RWPE2 (cell line): ENCODE measurements at regions not wholly inside any gene's neighbourhood (a gene's known extent, or its start where the extent isn't known, plus 50 kb on each side); places are given as distances from the start of the nearest gene placed in this dataset.

Source experiments
- ATAC-seq: fragments of 200-7000 bp; cut with Tn5 transposase; 3 replicates; pipeline ENCODE4 v1.9.1; 2021; ENCODE audit warnings: low read depth
- DNase-seq: peaks from one replicate; pipeline ENCODE4 v3.0.0-alpha.2; 2020; ENCODE audit warnings: low spot score
- H3K27ac ChIP-seq: fragments of 450-650 bp; 2 replicates; pipeline ENCODE4 v1.5.1; 2017; ENCODE audit warnings: mild to moderate bottlenecking; ENCODE audit not compliant: poor library complexity, severe bottlenecking
- H3K27me3 ChIP-seq: fragments of 250-450 bp; sonication (Bioruptor Pico); 2 replicates; pipeline ENCODE4 v1.5.1; 2021; ENCODE audit warnings: mild to moderate bottlenecking, moderate library complexity; ENCODE audit not compliant: insufficient read depth, poor library complexity, severe bottlenecking
- H3K36me3 ChIP-seq: fragments of 250-450 bp; sonication (Bioruptor Pico); 2 replicates; pipeline ENCODE4 v1.5.1; 2020; ENCODE audit warnings: low read depth, mild to moderate bottlenecking, moderate library complexity
- H3K4me1 ChIP-seq: fragments of 250-450 bp; sonication (Bioruptor Pico); 2 replicates; pipeline ENCODE4 v1.5.1; 2021; ENCODE audit warnings: mild to moderate bottlenecking, moderate library complexity; ENCODE audit not compliant: insufficient read depth, poor library complexity, severe bottlenecking
- H3K4me3 ChIP-seq: fragments of 250-450 bp; sonication (Bioruptor Pico); 2 replicates; pipeline ENCODE4 v1.5.1; 2021; ENCODE audit warnings: mild to moderate bottlenecking, moderate library complexity; ENCODE audit not compliant: severe bottlenecking
- H3K9me3 ChIP-seq: fragments of 250-450 bp; sonication (Bioruptor Pico); 2 replicates; pipeline ENCODE4 v1.5.1; 2021; ENCODE audit warnings: mild to moderate bottlenecking, moderate library complexity; ENCODE audit not compliant: severe bottlenecking
- TF ChIP-seq, protein P1 (sequence below): fragments of 450-650 bp; IDR thresholded peaks from one replicate; pipeline ENCODE4 v1.5.1; 2017; ENCODE audit warnings: mild to moderate bottlenecking, moderate library complexity; ENCODE audit not compliant: poor library complexity, severe bottlenecking

DNA sequence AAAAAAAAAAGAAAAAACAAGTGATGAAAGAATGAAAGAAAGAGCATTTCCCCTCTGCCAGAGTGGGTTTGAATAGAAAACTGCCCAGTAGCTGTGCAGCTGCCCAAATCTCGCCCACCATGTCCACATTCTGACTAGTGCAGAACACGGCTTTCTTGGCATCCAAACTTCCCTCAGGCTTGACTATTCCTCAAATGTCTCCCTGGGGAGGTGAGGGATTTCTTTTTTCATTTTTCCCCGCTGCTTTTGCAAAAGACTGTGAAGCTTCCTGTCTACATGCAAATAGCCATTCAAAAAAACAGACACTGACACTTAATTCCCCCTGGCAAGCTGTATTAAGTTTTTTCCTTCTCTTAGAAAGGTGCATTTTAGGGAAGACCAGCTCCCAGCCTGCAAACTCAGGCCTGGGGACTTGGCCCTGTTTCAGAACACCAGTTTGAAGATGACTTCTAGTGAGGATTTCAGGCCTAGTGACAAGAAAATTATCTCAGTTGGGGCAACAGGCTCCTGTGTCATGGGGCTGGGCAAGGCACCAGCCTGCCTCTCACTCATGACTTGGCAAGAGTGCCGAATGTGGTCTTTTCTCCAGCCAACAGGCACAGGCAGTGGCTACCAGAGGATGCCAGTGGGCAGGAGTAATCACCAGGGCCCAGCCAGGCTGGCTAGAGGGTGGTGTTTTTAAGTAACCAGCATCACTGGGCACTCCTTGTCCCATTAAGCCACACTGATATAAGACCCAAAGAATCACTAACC is 178.1 kb upstream of the NFIA start:
- Histone ChIP-seq H3K4me1 (no peaks in the 10 kb centered on the region), H3K27ac (no peak overlapping the region), H3K4me3 (no peak overlapping the region), H3K36me3 (no peaks in the 10 kb centered on the region), H3K27me3 (no peaks in the 10 kb centered on the region), H3K9me3 (no peaks in the 10 kb centered on the region)
- DNase-seq (no peak), ATAC-seq (no peak)
- TF ChIP-seq, protein P1, sequence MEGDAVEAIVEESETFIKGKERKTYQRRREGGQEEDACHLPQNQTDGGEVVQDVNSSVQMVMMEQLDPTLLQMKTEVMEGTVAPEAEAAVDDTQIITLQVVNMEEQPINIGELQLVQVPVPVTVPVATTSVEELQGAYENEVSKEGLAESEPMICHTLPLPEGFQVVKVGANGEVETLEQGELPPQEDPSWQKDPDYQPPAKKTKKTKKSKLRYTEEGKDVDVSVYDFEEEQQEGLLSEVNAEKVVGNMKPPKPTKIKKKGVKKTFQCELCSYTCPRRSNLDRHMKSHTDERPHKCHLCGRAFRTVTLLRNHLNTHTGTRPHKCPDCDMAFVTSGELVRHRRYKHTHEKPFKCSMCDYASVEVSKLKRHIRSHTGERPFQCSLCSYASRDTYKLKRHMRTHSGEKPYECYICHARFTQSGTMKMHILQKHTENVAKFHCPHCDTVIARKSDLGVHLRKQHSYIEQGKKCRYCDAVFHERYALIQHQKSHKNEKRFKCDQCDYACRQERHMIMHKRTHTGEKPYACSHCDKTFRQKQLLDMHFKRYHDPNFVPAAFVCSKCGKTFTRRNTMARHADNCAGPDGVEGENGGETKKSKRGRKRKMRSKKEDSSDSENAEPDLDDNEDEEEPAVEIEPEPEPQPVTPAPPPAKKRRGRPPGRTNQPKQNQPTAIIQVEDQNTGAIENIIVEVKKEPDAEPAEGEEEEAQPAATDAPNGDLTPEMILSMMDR: no peak

DNA sequence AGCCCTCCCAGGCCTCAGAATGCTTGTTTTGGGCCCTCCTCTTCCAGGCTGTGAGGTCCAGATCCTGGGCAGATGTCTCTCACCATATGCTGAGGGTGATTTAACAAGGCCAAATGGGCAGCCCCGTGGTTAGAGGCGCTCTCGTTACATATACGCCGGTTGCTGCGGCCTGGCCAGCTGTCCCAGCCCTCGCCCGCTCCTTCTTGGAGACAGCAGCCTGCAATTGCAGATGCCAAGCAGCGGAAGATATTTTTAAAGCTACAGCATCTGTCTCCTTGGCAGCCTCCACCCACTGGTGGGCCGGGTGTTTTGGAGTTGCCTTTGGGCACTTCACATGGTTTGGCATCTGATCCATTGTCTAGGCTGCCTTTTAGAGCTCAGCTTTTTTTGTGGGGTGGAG is 178.8 kb upstream of the NFIA start:
- DNase-seq (no peak), ATAC-seq (no peak)
- no peaks in the 10 kb centered on the region for H3K27me3 ChIP-seq
- H3K9me3 ChIP-seq: no peaks in the 10 kb centered on the region
- TF ChIP-seq, protein P1: no peak
- H3K4me1 ChIP-seq: no peaks in the 10 kb centered on the region
- no peaks in the 10 kb centered on the region for H3K36me3 ChIP-seq
- H3K4me3 ChIP-seq: no peak overlapping the region
- no peak overlapping the region for H3K27ac ChIP-seq

DNA sequence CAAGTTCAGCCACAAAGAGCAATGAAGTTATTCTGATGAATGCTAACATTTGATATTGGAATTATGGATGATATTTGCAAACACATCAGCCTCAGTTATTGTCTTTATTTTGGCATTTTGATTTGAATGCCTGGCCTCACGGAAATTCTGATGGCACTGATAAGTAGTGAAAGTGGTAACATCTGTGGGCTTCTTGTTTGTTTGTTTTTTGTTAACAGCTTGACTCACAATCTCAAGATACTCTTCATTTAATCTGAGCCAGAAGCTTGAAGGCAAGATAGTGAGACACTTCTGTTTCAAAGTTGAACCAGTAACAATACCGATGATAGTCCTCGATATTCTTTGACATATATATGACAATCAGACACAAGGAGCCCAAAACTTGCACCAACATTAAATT is 182.9 kb upstream of the NFIA start:
- TF ChIP-seq, protein P1: no peak
- ATAC-seq (no peak), DNase-seq (no peak)
- no peak overlapping the region for H3K4me3 ChIP-seq
- H3K36me3 ChIP-seq: no peaks in the 10 kb centered on the region
- no peaks in the 10 kb centered on the region for H3K9me3 ChIP-seq
- H3K27ac ChIP-seq: no peak overlapping the region
- H3K4me1 ChIP-seq: no peaks in the 10 kb centered on the region
- no peaks in the 10 kb centered on the region for H3K27me3 ChIP-seq

DNA sequence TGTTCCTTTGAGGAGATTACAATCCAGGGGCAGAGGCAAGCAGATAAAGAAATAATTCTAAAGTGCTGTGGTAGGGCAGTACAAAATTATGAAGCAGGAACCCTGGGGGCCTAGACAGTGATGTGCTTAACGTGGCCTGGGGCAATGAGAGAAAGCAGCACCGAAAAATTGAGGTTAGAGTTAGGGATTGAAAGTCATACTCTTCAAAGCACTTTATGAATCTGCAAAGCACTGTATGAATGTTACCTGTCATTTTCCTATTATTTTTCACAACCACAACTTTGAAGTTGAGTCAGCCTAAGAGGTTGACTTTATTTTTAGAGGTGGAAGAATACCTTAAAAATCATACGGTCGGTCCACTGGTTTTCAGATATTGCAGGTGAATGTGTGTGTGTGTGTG is 183.4 kb upstream of the NFIA start:
- ATAC-seq: no peak

DNA sequence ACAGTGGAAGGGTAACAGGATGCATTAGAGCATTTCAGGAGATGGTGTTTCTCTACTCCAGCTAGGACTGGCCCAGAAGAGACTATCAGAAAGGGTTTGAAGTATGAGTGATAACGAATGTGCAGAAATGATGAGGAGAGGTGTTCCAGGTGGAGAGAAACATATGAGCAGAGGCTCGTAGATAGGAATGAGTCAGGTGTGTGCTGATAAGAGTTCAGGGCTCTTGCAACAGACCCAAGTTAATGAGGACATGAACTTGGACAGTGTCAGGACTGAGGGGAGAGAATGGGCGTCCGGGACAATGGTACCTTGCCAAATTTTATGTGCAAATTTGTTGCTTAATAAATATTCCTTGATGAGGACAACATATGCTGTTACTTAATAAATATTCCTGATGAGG is 183.9 kb upstream of the NFIA start:
- Histone ChIP-seq H3K36me3 (no peaks in the 10 kb centered on the region), H3K9me3 (no peaks in the 10 kb centered on the region), H3K4me3 (no peak overlapping the region), H3K27ac (no peak overlapping the region), H3K27me3 (no peaks in the 10 kb centered on the region), H3K4me1 (no peaks in the 10 kb centered on the region)
- TF ChIP-seq, protein P1: no peak
- ATAC-seq (no peak), DNase-seq (no peak)

More for the DNA sequence above, 183.4 kb upstream of the NFIA start:
- no peak overlapping the region for H3K27ac ChIP-seq
- no peak overlapping the region for H3K4me3 ChIP-seq
- no peaks in the 10 kb centered on the region for H3K27me3 ChIP-seq
- no peaks in the 10 kb centered on the region for H3K36me3 ChIP-seq
- TF ChIP-seq, protein P1: no peak
- DNase-seq: no peak
- no peaks in the 10 kb centered on the region for H3K4me1 ChIP-seq
- no peaks in the 10 kb centered on the region for H3K9me3 ChIP-seq
